ENCODE measurements at regions not wholly inside any gene's neighbourhood (a gene's known extent, or its start where the extent isn't known, plus 50 kb on each side); places are given as distances from the start of the nearest gene placed in this dataset.
"Not testable (repeated sequence)": the region's sequence is repeated elsewhere in the genome, so short reads cannot be mapped to it uniquely, and the experiment has no call there.

DNA sequence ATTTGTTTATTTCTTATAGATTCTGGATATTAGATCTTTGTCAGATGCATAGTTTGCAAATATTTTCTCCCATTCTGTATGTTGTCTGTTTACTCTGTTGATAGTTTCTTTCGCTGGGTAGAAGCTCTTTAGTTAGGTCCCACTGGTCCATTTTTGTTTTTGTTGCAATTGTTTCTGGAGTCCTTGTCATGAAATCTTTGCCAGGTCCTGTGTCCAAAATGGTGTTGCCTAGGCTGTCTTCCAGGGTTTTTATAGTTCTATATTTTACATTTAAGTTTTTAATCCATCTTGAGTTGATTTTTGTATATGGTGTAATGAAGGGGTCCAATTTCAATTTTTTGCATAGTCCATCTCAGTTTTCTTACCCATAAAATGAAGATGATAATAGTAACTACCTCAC is 173.9 kb upstream of the NT5E start:
- not testable (repeated sequence) for DNase-seq

DNA sequence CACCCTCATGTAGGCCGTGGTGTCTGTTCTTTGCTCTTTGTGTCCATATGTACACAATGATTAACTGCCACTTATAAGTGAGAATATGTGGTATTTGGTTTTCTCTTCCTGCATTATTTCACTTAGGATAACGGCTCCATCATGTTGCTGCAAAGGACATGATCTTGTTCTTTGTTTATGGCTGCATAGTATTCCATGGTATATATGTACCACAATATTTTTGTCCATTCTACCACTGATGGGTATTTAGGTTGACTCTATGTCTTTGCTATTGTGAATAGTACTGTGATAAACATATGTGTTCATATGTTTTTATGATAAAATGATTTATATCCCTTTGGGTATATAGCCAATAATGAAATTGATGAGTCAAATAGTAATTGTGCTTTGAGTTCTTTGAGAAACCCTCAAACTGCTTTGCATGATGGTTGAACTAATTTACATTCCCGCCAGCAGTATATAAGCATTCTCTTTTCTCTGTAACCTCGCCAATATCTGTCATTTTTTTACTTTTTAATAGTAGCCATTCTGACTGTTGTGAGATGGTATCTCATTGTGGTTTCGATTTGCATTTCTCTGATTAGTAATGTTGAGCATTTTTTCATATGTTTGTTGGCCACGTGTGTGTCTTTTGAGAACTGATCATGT is 174.4 kb upstream of the NT5E start:
- DNase-seq = no peak

- no peak for DNase-seq
Measured at GRCh38 chr6:85273870-85274269, 176.0 kb upstream of the NT5E start.

DNA sequence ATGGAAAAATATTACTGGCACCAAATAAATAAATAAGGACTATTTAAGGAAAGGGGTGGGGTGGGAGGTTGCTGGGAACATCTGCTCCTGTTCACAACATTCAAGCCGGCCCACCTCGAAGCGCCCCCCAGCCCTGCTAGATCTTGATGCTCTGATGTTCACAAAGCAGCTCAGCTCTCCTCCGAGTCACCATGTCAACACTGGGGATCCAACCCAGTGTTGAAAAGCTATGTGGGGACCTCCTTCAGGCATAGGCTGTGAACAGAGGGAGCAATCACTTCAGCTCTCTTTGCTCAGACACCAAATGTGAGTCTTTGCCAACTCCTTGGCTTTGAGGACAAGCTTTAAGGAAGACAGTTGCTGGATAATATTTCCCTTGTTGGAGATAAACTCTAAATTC is 176.8 kb upstream of the NT5E start:
- DNase-seq = peak; percentile 41

DNA sequence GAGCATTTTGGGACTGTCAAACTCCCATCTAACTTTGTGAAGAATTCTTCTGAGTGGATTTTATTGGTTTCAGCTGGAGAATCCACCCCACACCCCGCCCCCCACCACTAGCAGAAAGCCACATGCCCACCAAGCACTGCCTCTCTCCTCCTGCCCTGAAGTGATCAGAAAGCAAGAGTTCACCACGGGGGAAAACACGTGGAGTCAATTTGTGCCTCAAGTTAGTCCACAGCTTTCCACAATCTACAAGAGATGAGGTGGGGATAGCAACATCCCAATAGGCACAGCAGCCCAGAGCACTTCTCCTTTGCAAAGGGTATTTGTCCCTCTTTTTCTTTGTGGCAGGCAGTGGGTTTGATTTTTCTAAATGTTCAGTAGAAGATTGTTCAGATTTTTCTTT is 177.3 kb upstream of the NT5E start:
- no peak for DNase-seq

DNA sequence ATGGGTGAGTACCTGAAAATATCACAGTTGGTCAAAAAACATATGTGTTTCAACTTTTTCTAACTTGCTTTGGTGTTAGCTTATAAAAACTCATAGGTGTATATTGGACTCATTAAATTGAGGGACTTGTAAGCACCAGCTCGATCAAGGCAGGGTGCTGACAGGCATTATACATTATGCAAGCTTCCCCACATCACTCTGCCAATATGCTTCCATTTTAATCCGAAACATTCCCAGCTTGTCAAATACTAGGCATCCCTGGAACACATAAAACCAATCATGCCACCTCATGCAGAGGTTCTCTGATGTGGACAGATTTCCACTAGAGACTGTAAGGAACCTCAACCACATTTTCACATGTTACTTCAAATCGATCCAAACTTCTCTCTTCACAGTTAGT is 187.3 kb upstream of the NT5E start:
- DNase-seq = no peak

- no peak for DNase-seq
Measured at GRCh38 chr6:85261271-85261670, 188.6 kb upstream of the NT5E start.

DNA sequence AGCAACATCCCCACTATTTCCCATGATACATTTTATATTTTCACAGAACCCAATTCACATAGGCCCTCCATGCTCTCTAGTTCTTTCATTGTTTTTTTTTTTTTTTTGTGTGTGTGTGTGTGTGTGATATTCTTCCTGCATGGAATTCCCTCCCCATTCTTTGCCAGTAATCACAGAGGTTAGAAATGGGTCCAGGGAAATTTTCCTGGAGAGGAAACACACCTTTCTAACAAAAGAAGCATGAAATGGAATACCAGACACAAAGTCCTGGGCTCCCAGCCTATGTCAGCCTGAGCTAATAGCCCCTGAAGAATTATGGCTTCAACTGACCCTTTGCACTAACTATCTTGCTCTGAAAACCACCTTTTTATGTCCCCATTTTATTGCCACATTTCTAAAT is 194.2 kb upstream of the NT5E start:
- no peak for DNase-seq

DNA sequence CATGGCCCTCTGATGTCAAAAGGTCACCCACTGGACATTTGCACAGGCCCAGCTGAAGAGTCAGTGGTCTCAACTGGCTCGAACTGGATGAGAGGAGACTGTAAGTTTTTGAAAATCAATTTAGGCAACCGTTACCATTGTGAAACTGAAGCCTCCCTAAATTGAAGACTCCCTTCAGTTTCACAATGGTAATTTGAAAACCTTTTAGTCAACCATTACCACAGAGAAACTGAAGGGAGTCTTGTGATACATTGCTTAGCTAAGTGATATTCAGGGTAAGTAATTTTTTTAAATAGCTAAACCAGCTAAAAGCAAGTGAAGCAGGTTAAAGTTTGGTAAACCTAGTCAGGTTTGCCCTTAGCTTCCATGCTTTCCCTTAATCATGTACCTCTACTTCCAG is 197.3 kb upstream of the NT5E start:
- DNase-seq = no peak

- DNase-seq = no peak
Measured at GRCh38 chr6:85252085-85252484, 197.8 kb upstream of the NT5E start.

- no peak for DNase-seq
Measured at GRCh38 chr6:85251300-85251699, 198.6 kb upstream of the NT5E start.

DNA sequence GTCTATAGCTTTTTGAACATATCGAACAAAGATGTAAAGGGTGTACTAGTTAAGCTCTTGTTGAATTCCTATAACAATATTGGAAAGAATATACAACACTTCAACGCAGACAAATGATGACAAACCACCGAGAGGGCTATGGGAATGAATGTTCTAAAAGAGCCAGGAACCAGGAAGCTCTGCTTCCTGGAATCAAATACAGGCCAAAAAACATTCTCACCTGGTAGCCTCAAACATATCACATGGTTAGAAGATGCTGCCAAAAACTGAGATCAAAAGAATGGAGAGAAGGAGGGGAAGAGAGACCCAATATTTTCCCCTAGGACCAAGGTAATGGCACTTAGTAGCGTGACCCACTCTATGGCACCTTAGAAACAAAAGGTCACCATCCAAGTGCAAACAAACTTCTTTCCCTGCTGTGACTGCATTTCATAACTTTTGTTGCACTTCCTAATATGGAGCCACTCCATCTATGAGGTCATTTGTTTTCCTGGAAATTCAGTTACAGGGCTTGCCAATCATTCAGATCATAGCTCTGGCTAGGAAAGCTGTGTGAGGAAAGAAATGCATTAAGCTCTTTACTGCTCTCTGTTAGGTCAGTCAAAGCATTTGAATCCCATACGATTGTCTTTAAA is 199.2 kb upstream of the NT5E start:
- DNase-seq = peak; percentile 40

GRCh38 chr6:85245004-85245403 is 204.9 kb upstream of the NT5E start:
- DNase-seq = no peak

DNA sequence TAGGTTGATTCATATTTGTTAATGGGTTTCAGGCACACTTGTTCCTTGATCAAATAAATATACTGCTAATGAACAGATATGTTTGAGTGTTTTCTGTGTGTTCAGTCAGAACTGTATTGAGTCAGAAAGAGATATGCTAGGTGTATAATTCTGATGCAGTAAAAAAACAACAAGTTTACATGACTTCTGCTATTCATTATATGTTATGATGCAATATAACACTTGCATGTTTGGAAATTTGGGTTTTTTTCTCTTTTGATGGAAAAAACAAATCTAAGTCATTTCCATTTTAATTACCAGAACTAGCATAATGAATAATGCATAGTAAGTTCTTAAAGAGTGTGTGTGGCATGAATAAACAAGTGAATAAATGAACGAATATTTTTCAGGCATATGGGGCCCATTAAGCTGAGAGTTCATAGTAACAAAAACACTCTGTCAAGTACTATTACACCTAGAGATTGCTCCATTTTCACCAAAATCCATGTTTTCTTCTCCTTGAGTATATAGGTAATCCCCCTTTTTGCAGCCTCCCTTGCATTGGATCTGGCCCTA is 208.3 kb upstream of the NT5E start:
- DNase-seq = no peak

DNA sequence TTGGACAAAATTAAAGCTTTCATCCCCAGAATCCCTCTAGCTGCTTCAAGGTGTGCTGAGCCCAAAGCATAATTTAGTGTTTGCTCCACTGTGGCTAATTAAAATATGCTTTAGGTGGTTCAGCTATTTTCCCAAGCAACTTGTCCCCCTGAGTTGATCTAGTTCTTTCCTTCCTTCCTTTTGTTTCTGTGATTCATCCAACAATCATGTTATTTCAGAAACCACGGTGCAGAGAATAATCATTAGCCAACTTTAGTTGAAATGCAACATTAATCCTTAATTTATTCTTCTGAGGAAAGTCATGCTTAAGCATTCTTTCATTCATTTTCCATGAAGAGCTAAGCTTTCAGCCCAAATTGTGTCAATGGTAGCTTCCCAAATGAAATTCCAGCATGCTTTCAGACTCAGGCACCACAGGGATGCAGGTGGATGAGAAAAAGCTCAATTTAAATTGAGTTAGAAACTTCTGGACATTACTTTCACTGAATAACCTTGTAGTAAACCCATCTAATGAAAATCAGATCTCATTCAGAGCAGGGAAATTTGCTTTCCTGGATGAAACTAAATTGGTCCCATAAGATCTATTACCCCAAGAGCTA is 209.0 kb upstream of the NT5E start:
- no peak for DNase-seq

DNA sequence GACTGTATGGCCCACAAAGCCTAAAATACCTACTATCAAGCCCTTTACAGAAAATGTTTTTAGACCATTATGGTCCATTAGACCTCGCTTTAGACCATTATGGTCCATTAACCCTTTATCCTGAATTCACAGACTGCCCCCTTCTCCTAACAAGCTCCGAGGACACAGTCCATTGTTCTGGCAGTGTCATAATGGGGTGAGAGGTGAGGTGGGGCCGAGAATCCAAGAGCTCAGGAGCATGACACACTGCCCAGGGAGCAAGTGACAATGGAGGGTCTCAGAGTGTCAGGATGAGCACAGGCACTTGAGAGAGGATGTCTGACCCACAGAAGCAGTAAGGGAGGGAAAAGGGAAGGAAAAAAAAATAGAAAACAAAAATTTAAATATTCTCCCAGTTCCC is 212.4 kb upstream of the NT5E start:
- no peak for DNase-seq

DNA sequence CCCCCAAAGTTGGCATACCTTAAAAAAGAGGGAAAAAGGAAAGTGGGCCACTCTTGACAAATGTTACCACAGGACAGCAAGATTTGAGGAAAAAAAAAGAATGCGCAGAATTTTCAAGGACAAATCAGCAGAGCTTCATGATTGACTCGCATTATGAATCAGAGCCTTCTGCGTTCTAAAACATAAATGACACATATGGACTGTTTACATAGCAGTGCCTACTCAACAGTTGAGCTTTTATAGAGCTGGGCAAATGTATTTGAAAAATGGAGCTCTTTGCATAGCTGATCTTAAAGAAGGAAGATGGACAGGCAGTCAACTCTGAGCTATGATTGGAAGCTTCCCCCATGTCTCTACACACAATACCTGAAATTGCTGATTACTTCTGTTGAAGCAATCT is 213.2 kb upstream of the NT5E start:
- no peak for DNase-seq

- not testable (repeated sequence) for DNase-seq
Measured at GRCh38 chr6:85227345-85227744, 222.5 kb upstream of the NT5E start.

- not testable (repeated sequence) for DNase-seq
Measured at GRCh38 chr6:85212794-85213193, 237.1 kb upstream of the NT5E start.

DNA sequence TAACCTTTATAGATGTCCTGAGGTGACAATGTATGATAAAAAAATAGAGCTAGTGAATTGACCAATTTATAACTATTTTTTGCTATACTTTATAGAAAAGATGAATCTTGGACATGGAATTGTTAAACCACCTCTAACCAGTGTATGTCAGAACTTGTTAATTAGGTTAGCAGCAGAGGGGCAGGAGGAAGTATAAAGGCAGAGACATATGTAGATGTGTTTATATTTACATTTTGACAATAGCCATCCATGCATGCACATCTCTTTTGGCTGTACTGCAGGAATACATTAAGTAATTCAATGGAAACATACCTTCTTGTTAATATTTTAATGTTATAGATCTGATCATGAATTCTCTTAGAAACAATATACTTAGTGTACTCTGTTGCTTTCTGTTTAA is 254.6 kb upstream of the NT5E start:
- no peak for DNase-seq

DNA sequence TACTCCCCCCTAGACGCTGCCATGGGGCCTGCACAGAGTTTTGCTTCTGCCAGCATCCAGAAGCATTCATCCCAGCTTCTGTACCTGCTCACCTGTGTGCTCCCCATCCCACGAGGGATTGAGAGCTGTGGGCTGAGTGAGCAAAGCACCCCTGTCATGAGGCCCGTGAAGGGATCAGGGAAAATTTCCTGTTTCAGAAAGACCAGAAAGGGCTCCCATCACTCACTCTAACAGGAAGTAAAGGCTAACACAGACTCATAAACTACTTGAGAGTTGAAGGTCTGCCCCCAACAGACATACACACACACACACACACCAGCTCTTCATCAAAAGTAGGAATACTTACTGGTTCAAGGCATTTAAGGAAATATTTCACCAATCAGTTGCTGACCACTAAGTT is 256.5 kb upstream of the NT5E start:
- no peak for DNase-seq

DNA sequence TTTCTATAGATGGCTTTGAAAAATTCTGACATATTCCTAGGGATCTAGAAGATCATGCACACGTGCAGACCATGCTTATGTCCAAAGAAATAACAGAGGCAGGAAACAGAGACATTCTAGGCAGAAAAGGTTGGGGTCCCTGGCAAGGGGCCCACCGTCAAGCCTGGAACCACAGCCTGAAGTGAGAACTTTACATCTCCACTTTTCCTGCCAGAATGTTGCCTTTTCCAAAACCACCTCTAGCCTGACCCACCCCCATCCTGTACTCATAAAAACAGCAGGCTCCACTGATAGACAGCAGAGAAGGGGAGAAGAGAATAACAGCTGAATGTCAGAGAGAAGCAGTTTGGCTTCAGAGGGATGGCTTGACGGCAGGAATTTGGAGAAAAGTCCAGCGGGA is 257.3 kb upstream of the NT5E start:
- no peak for DNase-seq

DNA sequence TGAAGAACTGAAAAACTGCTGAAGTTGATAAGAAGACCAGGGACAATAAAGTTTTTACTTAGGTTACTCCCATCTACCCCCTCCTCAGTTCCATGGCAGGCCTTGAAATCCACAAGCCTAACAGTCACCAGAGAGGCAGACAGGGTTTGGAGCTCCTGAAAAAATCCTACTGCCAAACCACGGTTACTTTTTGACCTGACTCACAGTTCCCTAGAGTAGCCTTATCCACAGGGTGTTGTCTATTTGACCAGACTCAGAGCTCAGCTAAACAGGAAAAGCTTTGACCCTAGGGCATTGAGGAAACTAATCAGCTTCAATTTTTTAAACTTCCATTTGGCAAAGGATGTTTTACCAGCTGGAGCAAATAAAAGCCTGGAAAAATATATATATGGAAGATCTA is 257.7 kb upstream of the NT5E start:
- DNase-seq = no peak

GRCh38 chr6:85191656-85192055 is 258.2 kb upstream of the NT5E start:
- DNase-seq = no peak

Data from femur (tissue), 1 donor.